H9 (cell line): ENCODE measurements at regions not wholly inside any gene's neighbourhood (a gene's known extent, or its start where the extent isn't known, plus 50 kb on each side); places are given as distances from the start of the nearest gene placed in this dataset.

Experiments
- DNase-seq: peaks from one replicate; pipeline ENCODE4 v3.0.0-alpha.2; 2017
- H2AFZ ChIP-seq: one replicate; pipeline ENCODE4 v1.6.1; 2013; ENCODE audit warnings: mild to moderate bottlenecking, low read length, control low read depth, moderate library complexity
- H2AK5ac ChIP-seq: 2 replicates; pipeline ENCODE4 v1.6.1; 2013; ENCODE audit warnings: low read length, control low read depth, mixed read lengths; ENCODE audit not compliant: insufficient read length
- H2BK120ac ChIP-seq: one replicate; pipeline ENCODE4 v1.6.1; 2013; ENCODE audit warnings: low read depth, mild to moderate bottlenecking, low read length, control low read depth, inconsistent platforms; ENCODE audit not compliant: poor library complexity, severe bottlenecking
- H2BK12ac ChIP-seq: 2 replicates; pipeline ENCODE4 v1.6.1; 2013; ENCODE audit warnings: low read length, control low read depth, mixed read lengths, low read depth; ENCODE audit not compliant: insufficient read length
- H2BK15ac ChIP-seq: 2 replicates; pipeline ENCODE4 v1.6.1; 2013; ENCODE audit warnings: low read depth, low read length, control low read depth
- H2BK20ac ChIP-seq: one replicate; pipeline ENCODE4 v1.6.1; 2013; ENCODE audit warnings: low read depth, mild to moderate bottlenecking, low read length, control low read depth, inconsistent platforms; ENCODE audit not compliant: poor library complexity, severe bottlenecking
- H2BK5ac ChIP-seq: 2 replicates; pipeline ENCODE4 v1.6.1; 2013; ENCODE audit warnings: low read length, control low read depth, mixed read lengths; ENCODE audit not compliant: insufficient read length
- H3K14ac ChIP-seq: 2 replicates; pipeline ENCODE4 v1.6.1; 2013; ENCODE audit warnings: low read length, control low read depth; ENCODE audit not compliant: insufficient read depth
- H3K18ac ChIP-seq: 2 replicates; pipeline ENCODE4 v1.6.1; 2013; ENCODE audit warnings: low read depth, mild to moderate bottlenecking, mixed read lengths, low read length, control low read depth; ENCODE audit not compliant: insufficient read length
- H3K23ac ChIP-seq: 2 replicates; pipeline ENCODE4 v1.6.1; 2013; ENCODE audit warnings: low read length, control low read depth, mixed read lengths, low read depth; ENCODE audit not compliant: insufficient read length
- H3K23me2 ChIP-seq: 2 replicates; pipeline ENCODE4 v1.6.1; 2013; ENCODE audit warnings: low read depth, mild to moderate bottlenecking, mixed read lengths, low read length, control low read depth; ENCODE audit not compliant: insufficient read length, poor library complexity, severe bottlenecking
- H3K27ac ChIP-seq: 2 replicates; pipeline ENCODE4 v1.5.1; 2013; ENCODE audit warnings: low read length, control low read depth, mixed read lengths, low read depth; ENCODE audit not compliant: insufficient read length
- H3K27me3 ChIP-seq: 2 replicates; pipeline ENCODE4 v1.6.1; 2013; ENCODE audit warnings: low read length, control low read depth, inconsistent platforms; ENCODE audit not compliant: insufficient read depth
- H3K4ac ChIP-seq: 2 replicates; pipeline ENCODE4 v1.6.1; 2013; ENCODE audit warnings: low read depth, mild to moderate bottlenecking, control low read depth, inconsistent platforms, low read length, moderate library complexity
- H3K4me1 ChIP-seq: 2 replicates; pipeline ENCODE4 v1.6.1; 2013; ENCODE audit warnings: low read length, control low read depth, inconsistent platforms; ENCODE audit not compliant: insufficient read depth
- H3K4me2 ChIP-seq: 2 replicates; pipeline ENCODE4 v1.6.1; 2013; ENCODE audit warnings: low read length, control low read depth, mixed read lengths; ENCODE audit not compliant: insufficient read length, insufficient read depth
- H3K56ac ChIP-seq: 2 replicates; pipeline ENCODE4 v1.6.1; 2013; ENCODE audit warnings: low read depth, mild to moderate bottlenecking, mixed read lengths, low read length, control low read depth; ENCODE audit not compliant: insufficient read length
- H3K79me1 ChIP-seq: 2 replicates; pipeline ENCODE4 v1.6.1; 2013; ENCODE audit warnings: low read depth, mild to moderate bottlenecking, moderate library complexity, low read length, control low read depth, inconsistent platforms; ENCODE audit not compliant: insufficient read depth, poor library complexity, severe bottlenecking
- H3K79me2 ChIP-seq: 2 replicates; pipeline ENCODE4 v1.6.1; 2013; ENCODE audit warnings: low read length, control low read depth, inconsistent platforms; ENCODE audit not compliant: insufficient read depth
- H3K9ac ChIP-seq: 2 replicates; pipeline ENCODE4 v1.6.1; 2013; ENCODE audit warnings: low read length, control low read depth, mixed read lengths; ENCODE audit not compliant: insufficient read length; ENCODE audit errors: extremely low read depth
- H3K9me3 ChIP-seq: one replicate; pipeline ENCODE4 v1.6.1; 2013; ENCODE audit warnings: low read depth, low read length, inconsistent platforms; ENCODE audit not compliant: control insufficient read depth
- H3T11ph ChIP-seq: one replicate; pipeline ENCODE4 v1.6.1; 2013; ENCODE audit warnings: mild to moderate bottlenecking, low read length, control low read depth, inconsistent platforms
- H4K20me1 ChIP-seq: one replicate; pipeline ENCODE4 v1.6.1; 2013; ENCODE audit not compliant: control insufficient read depth, insufficient read length, insufficient read depth
- H4K5ac ChIP-seq: 2 replicates; pipeline ENCODE4 v1.6.1; 2013; ENCODE audit warnings: low read depth, mild to moderate bottlenecking, mixed read lengths, low read length, control low read depth; ENCODE audit not compliant: insufficient read length
- H4K8ac ChIP-seq: replicated peaks from 2 replicates; pipeline ENCODE4 v1.6.1; 2013; ENCODE audit warnings: low read length, control low read depth, mixed read lengths, low read depth; ENCODE audit not compliant: insufficient read length
- H4K91ac ChIP-seq: 2 replicates; pipeline ENCODE4 v1.6.1; 2013; ENCODE audit warnings: low read depth, mild to moderate bottlenecking, moderate library complexity, mixed read lengths, low read length, control low read depth; ENCODE audit not compliant: insufficient read length
- H3K27ac Mint-ChIP-seq, 3 experiments: 2 replicates in 2 of 3; 3 replicates in 1 of 3; pipeline ENCODE4 v1.8.0; 2020 to 2021; ENCODE audit warnings: mixed read lengths in 3 of 3, mild to moderate bottlenecking in 1 of 3, moderate library complexity in 1 of 3
- H3K27me3 Mint-ChIP-seq: 2 replicates; pipeline ENCODE4 v1.8.0; 2021; ENCODE audit warnings: low read depth, mild to moderate bottlenecking, moderate library complexity, mixed read lengths
- H3K36me3 Mint-ChIP-seq, 3 experiments: 2 replicates in 2 of 3; 3 replicates in 1 of 3; pipeline ENCODE4 v1.8.0; 2020 to 2021; ENCODE audit warnings: low read depth in 3 of 3, mixed read lengths in 3 of 3; ENCODE audit not compliant: insufficient read depth in 1 of 3
- H3K4me1 Mint-ChIP-seq, 2 experiments: 2 replicates each; pipeline ENCODE4 v1.8.0; 2020; ENCODE audit warnings: mixed read lengths in 2 of 2
- H3K4me3 Mint-ChIP-seq, 2 experiments: 2 replicates in 1 of 2; 3 replicates in 1 of 2; pipeline ENCODE4 v1.8.0; 2020 to 2021; ENCODE audit warnings: mild to moderate bottlenecking in 2 of 2, mixed read lengths in 2 of 2, moderate library complexity in 1 of 2
- H3K9me3 Mint-ChIP-seq, 2 experiments: 2 replicates in 1 of 2; 3 replicates in 1 of 2; pipeline ENCODE4 v1.8.0; 2020; ENCODE audit warnings: mild to moderate bottlenecking in 2 of 2, mixed read lengths in 2 of 2, moderate library complexity in 1 of 2
- CTCF ChIP-seq: fragments of 200-600 bp; sonication (generic); conservative IDR thresholded peaks from 3 replicates; pipeline ENCODE4 v1.8.0; 2021; ENCODE audit warnings: antibody characterized with exemption, mild to moderate bottlenecking
- WGBS: extraction: QIAGEN DNeasy Blood & Tissue Kit; methylation state at CpG from one replicate; pipeline ENCODE4 v1.1.7; 2013; ENCODE audit warnings: missing lambda C conversion rate, low lambda C conversion rate, mixed read lengths; ENCODE audit not compliant: insufficient read length; ENCODE audit errors: extremely low coverage; 5-methylcytosine and 5-hydroxymethylcytosine counted together

GRCh38 chrX:107507744-107508117 lies 58.3 kb downstream of the FRMPD3 start:
- no peak for DNase-seq
- Histone ChIP-seq H3K4ac (no peak overlapping the region), H3K4me1 (no peaks in the 10 kb centered on the region), H2AFZ (no peak overlapping the region), H2BK120ac (no peak overlapping the region), H3K56ac (no peak overlapping the region), H4K5ac (no peak overlapping the region), H3K4me2 (no peak overlapping the region), H4K91ac (no peak overlapping the region), H2AK5ac (no peak overlapping the region), H2BK20ac (no peak overlapping the region), H3K14ac (no peak overlapping the region), H4K8ac (no peak overlapping the region), H2BK15ac (no peak overlapping the region), H2BK12ac (no peak overlapping the region), H3K79me1 (no peaks in the 10 kb centered on the region), H4K20me1 (no peaks in the 10 kb centered on the region), H3K9ac (no peak overlapping the region), H3K18ac (no peak overlapping the region), H3K27ac (no peak overlapping the region), H3K23ac (no peak overlapping the region), H3K9me3 (peaks cover 4% of the 10 kb centered on the region), H3K79me2 (no peaks in the 10 kb centered on the region), H3T11ph (no peak overlapping the region), H3K23me2 (no peaks in the 10 kb centered on the region), H3K27me3 (peaks cover 8% of the 10 kb centered on the region; the same call in 1 of the 2 replicates), H2BK5ac (no peak overlapping the region)
- TF ChIP-seq CTCF: no peak
- Mint-ChIP-seq H3K9me3 (peaks cover 17 to 57% of the 10 kb centered on the region in 2 experiments; a peak in 3 of 5 replicates), H3K27ac (no peak overlapping the region), H3K4me3 (0 out of 5 replicates have a peak overlapping the region, but pooled peaks of 1 of the 2 experiments have one; percentile 57), H3K36me3 (no peaks in the 10 kb centered on the region; a peak in 1 of 7 replicates), H3K27me3 (peaks cover 70% of the 10 kb centered on the region), H3K4me1 (peaks cover 4 to 14% of the 10 kb centered on the region in 2 experiments; a peak in 3 of 4 replicates)
- WGBS: no CpG with 5 or more reads among the region's 3 CpGs
